OCI-LY7 (cell line): ENCODE measurements at regions not wholly inside any gene's neighbourhood (a gene's known extent, or its start where the extent isn't known, plus 50 kb on each side); places are given as distances from the start of the nearest gene placed in this dataset.

Source experiments
- EZH2phosphoT487 ChIP-seq: fragments of 200-600 bp; sonication (generic); IDR thresholded peaks from 2 replicates; pipeline ENCODE4 v1.6.1; 2018; ENCODE audit warnings: low read depth, borderline replicate concordance, mild to moderate bottlenecking, mixed run types, antibody characterized with exemption, low read length, moderate library complexity, mixed read lengths
- TF ChIP-seq, protein P1 (sequence below): fragments of 200-600 bp; sonication (generic); conservative IDR thresholded peaks from 2 replicates; pipeline ENCODE4 v1.5.1; 2014; ENCODE audit warnings: mild to moderate bottlenecking, antibody characterized with exemption, low read length, moderate library complexity, mixed read lengths

- TF ChIP-seq, protein P1, sequence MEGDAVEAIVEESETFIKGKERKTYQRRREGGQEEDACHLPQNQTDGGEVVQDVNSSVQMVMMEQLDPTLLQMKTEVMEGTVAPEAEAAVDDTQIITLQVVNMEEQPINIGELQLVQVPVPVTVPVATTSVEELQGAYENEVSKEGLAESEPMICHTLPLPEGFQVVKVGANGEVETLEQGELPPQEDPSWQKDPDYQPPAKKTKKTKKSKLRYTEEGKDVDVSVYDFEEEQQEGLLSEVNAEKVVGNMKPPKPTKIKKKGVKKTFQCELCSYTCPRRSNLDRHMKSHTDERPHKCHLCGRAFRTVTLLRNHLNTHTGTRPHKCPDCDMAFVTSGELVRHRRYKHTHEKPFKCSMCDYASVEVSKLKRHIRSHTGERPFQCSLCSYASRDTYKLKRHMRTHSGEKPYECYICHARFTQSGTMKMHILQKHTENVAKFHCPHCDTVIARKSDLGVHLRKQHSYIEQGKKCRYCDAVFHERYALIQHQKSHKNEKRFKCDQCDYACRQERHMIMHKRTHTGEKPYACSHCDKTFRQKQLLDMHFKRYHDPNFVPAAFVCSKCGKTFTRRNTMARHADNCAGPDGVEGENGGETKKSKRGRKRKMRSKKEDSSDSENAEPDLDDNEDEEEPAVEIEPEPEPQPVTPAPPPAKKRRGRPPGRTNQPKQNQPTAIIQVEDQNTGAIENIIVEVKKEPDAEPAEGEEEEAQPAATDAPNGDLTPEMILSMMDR, result no peak
- no peak for TF ChIP-seq EZH2phosphoT487
Observed at GRCh38 chr7:34539003-34539402, 119.0 kb upstream of the NPSR1 start.
